Activated B cell treated with CpG ODN at 0.5 μM for 24 hours (primary cell): ENCODE measurements at regions not wholly inside any gene's neighbourhood (a gene's known extent, or its start where the extent isn't known, plus 50 kb on each side); places are given as distances from the start of the nearest gene placed in this dataset.

Experiments
- ATAC-seq: fragments of 200-7000 bp; cut with Tn5 transposase; one replicate; pipeline ENCODE4 v1.10.0; 2021; ENCODE audit warnings: low read depth, mild to moderate bottlenecking, moderate library complexity
- CTCF ChIA-PET: fragments of 350-600 bp; sonication (Branson Sonifier 250); formaldehyde crosslinking; loops from one replicate; lab custom pipeline; 2021; ENCODE audit warnings: antibody characterized with exemption; lab: Charles Lee
- POLR2A ChIA-PET: fragments of 350-600 bp; sonication (Branson Sonifier 250); formaldehyde crosslinking; loops from one replicate; lab custom pipeline; 2021; ENCODE audit warnings: antibody characterized with exemption; lab: Charles Lee
- DNase-seq: peaks from one replicate; pipeline ENCODE4 v3.0.0; 2022
- H3K27ac Mint-ChIP-seq: one replicate; pipeline ENCODE4 v1.8.0; 2020; ENCODE audit warnings: mixed read lengths
- H3K27me3 Mint-ChIP-seq: one replicate; pipeline ENCODE4 v1.8.0; 2021; ENCODE audit warnings: mixed read lengths
- H3K36me3 Mint-ChIP-seq: one replicate; pipeline ENCODE4 v1.8.0; 2021; ENCODE audit warnings: low read depth, mixed read lengths
- H3K4me1 Mint-ChIP-seq: one replicate; pipeline ENCODE4 v1.8.0; 2021; ENCODE audit warnings: mixed read lengths
- H3K4me3 Mint-ChIP-seq: one replicate; pipeline ENCODE4 v1.8.0; 2020; ENCODE audit warnings: mild to moderate bottlenecking, mixed read lengths
- H3K9me3 Mint-ChIP-seq: one replicate; pipeline ENCODE4 v1.8.0; 2020; ENCODE audit warnings: mixed read lengths
- intact Hi-C: fragments of 100-400 bp; cut with micrococcal nuclease; formaldehyde crosslinking; loops from one replicate; pipeline ENCODE4 v1.15.1; 2024
- TF ChIP-seq, protein P1 (sequence below): fragments of 200-600 bp; IDR thresholded peaks from one replicate; pipeline ENCODE4 v1.8.0; 2022; ENCODE audit warnings: antibody characterized with exemption, mild to moderate bottlenecking

DNA sequence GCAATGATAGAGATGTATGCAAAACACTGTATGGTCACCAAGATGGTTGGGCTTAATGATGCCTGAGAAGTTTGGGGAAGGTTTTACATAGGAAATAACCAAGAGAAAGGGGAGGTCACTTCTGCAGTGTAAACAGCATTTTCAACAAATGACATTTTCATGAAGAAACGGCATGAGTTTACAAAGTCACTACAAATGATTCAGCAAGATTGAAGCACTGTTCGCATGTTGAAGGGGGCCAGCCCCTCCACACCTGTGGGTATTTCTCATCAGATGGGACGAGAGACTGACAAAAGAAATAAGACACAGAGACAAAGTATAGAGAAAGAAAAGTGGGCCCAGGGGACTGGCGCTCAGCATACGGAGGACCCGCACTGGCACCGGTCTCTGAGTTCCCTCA lies 234.1 kb upstream of the POGK start:
- DNase-seq (no peak), ATAC-seq (no peak)
- H3K27me3 Mint-ChIP-seq: peaks cover 4% of the 10 kb centered on the region
- TF ChIP-seq, protein P1, sequence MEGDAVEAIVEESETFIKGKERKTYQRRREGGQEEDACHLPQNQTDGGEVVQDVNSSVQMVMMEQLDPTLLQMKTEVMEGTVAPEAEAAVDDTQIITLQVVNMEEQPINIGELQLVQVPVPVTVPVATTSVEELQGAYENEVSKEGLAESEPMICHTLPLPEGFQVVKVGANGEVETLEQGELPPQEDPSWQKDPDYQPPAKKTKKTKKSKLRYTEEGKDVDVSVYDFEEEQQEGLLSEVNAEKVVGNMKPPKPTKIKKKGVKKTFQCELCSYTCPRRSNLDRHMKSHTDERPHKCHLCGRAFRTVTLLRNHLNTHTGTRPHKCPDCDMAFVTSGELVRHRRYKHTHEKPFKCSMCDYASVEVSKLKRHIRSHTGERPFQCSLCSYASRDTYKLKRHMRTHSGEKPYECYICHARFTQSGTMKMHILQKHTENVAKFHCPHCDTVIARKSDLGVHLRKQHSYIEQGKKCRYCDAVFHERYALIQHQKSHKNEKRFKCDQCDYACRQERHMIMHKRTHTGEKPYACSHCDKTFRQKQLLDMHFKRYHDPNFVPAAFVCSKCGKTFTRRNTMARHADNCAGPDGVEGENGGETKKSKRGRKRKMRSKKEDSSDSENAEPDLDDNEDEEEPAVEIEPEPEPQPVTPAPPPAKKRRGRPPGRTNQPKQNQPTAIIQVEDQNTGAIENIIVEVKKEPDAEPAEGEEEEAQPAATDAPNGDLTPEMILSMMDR: no peak
- no peak overlapping the region for H3K27ac Mint-ChIP-seq
- ChIA-PET POLR2A (no interaction called here), CTCF (no interaction called here)
- no peak overlapping the region for H3K4me3 Mint-ChIP-seq
- no peaks in the 10 kb centered on the region for H3K4me1 Mint-ChIP-seq
- intact Hi-C loops: no loop called here
- H3K9me3 Mint-ChIP-seq: no peaks in the 10 kb centered on the region
- no peaks in the 10 kb centered on the region for H3K36me3 Mint-ChIP-seq

DNA sequence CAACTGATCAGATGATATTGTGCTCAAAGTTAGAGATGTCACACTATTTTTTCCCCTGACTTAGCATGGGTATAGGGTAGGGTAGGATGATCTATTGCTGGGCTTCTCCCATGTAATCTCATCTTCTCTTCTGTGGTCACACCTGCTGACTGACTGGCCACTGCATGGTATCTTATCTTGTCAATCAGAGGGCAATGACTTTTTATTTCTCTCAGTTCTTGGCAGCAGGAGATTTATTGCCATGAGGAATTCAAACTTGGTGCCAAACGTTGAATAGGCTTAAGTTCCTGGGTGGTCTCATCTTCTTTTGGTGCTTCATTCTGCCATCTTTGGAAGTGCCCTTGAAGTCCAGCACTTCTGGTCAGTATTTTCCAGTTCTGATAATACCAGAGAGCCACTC lies 226.4 kb upstream of the POGK start:
- no peak overlapping the region for H3K27ac Mint-ChIP-seq
- TF ChIP-seq, protein P1: no peak
- ChIA-PET CTCF (no interaction called here), POLR2A (no interaction called here)
- H3K9me3 Mint-ChIP-seq: no peaks in the 10 kb centered on the region
- intact Hi-C loops: no loop called here
- no peak overlapping the region for H3K4me3 Mint-ChIP-seq
- DNase-seq: no peak
- no peaks in the 10 kb centered on the region for H3K4me1 Mint-ChIP-seq
- no peak for ATAC-seq
- peaks cover 5% of the 10 kb centered on the region for H3K27me3 Mint-ChIP-seq
- H3K36me3 Mint-ChIP-seq: no peaks in the 10 kb centered on the region

DNA sequence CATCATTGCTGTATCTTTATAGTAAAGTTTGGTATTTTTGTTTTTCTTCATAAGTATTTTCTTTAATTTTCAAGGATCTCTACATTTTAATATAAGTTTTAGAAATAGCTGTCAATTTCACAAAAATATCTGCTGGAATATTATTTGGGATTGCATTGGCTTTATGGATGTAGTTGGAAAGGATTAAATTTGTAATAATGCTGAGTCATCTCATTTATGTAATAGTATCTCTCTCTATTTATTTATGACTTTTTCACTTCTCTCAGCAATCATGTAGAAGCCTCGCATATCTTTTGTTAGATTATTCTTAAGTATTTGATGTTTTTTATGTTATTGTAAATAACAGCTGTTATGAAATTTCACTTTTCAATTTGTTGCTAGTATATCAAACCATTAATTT lies 223.1 kb upstream of the POGK start:
- ChIA-PET CTCF (no interaction called here), POLR2A (no interaction called here)
- no peaks in the 10 kb centered on the region for H3K36me3 Mint-ChIP-seq
- H3K4me3 Mint-ChIP-seq: no peak overlapping the region
- peaks cover 5% of the 10 kb centered on the region for H3K27me3 Mint-ChIP-seq
- no peaks in the 10 kb centered on the region for H3K9me3 Mint-ChIP-seq
- TF ChIP-seq, protein P1: no peak
- DNase-seq (no peak), ATAC-seq (no peak)
- H3K27ac Mint-ChIP-seq: no peak overlapping the region
- intact Hi-C loops: no loop called here
- H3K4me1 Mint-ChIP-seq: no peaks in the 10 kb centered on the region

DNA sequence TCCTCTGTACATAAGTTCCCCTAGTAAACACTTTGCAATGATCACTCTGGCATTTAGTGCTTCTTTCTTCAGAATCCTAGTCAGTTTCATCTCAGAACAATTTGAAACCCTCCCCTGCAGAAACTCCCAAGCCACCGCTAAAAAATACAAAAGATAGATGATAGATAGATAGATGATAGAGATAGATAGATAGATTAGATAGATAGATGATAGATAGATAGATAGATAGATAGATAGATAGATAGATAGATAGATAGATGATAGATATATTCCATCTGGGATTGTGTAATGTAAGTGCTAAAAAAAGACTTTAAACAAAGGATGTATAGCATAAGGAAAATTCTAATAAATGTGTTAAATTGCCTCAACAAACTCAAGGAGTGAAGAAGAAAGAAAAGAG lies 212.6 kb upstream of the POGK start:
- ChIA-PET CTCF (no interaction called here), POLR2A (no interaction called here)
- intact Hi-C loops: no loop called here
- Mint-ChIP-seq H3K9me3 (no peaks in the 10 kb centered on the region), H3K4me3 (no peak overlapping the region), H3K27me3 (peaks cover 4% of the 10 kb centered on the region), H3K27ac (no peak overlapping the region), H3K4me1 (no peaks in the 10 kb centered on the region), H3K36me3 (no peaks in the 10 kb centered on the region)
- DNase-seq: no peak
- TF ChIP-seq, protein P1: no peak
- ATAC-seq: no peak

DNA sequence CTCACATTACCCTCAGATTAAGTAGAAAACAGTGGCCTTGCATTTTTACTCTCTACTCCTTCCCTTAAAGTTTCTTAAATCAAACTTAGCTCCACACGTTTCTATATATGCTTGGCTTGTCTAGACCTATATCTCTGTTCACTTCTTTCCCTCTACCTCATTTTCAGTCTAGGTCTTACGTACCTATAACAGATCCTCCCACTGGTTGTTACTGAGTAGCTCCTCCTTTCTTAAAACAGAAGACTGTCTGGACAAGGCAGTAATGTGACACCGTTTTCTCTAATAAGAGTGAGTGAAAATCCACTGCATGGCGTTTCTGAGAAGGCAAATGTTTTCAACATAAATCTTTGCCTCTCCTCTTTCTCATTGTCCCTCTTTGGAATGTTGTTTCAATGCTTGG lies 211.7 kb upstream of the POGK start:
- POLR2A ChIA-PET: no interaction called here
- H3K4me1 Mint-ChIP-seq: no peaks in the 10 kb centered on the region
- intact Hi-C loops: no loop called here
- peaks cover 2% of the 10 kb centered on the region for H3K27me3 Mint-ChIP-seq
- ATAC-seq (no peak), DNase-seq (no peak)
- H3K27ac Mint-ChIP-seq: no peak overlapping the region
- no peak overlapping the region for H3K4me3 Mint-ChIP-seq
- TF ChIP-seq, protein P1: no peak
- no peaks in the 10 kb centered on the region for H3K9me3 Mint-ChIP-seq
- CTCF ChIA-PET: no interaction called here
- H3K36me3 Mint-ChIP-seq: no peaks in the 10 kb centered on the region
